GM10266 (cell line): ENCODE measurements at regions not wholly inside any gene's neighbourhood (a gene's known extent, or its start where the extent isn't known, plus 50 kb on each side); places are given as distances from the start of the nearest gene placed in this dataset.

ENCODE experiments used
- DNase-seq: peaks from one replicate; pipeline ENCODE4 v3.0.0; 2012; ENCODE audit errors: extremely low spot score
- CTCF ChIP-seq: IDR thresholded peaks from 2 replicates; pipeline ENCODE4 v1.5.1; 2012; ENCODE audit warnings: mild to moderate bottlenecking, low read depth; ENCODE audit not compliant: control insufficient read depth, insufficient read depth; ENCODE audit errors: missing control alignments

- DNase-seq: no peak
- TF ChIP-seq CTCF: no peak
These were observed 87.8 kb downstream of the VCX2 start for GRCh38 chrX:8083286-8083685.

GRCh38 chrX:8075636-8076035 is 95.4 kb downstream of the VCX2 start:
- no peak for TF ChIP-seq CTCF
- no peak for DNase-seq

GRCh38 chrX:8067754-8068462 is 103.2 kb downstream of the VCX2 start:
- DNase-seq: no peak
- no peak for TF ChIP-seq CTCF

- no peak for TF ChIP-seq CTCF
- DNase-seq: no peak
These were observed 118.2 kb downstream of the VCX2 start for GRCh38 chrX:8052909-8053308.

- no peak for TF ChIP-seq CTCF
- DNase-seq: no peak
These were observed 121.2 kb downstream of the VCX2 start for GRCh38 chrX:8049827-8050226.

- TF ChIP-seq CTCF: no peak
- no peak for DNase-seq
These were observed 121.3 kb upstream of the PNPLA4 start for GRCh38 chrX:8048466-8048865.

GRCh38 chrX:8044947-8045346 is 117.7 kb upstream of the PNPLA4 start:
- DNase-seq: no peak
- no peak for TF ChIP-seq CTCF
